Common myeloid progenitor, CD34-positive (primary cell): ENCODE measurements at regions not wholly inside any gene's neighbourhood (a gene's known extent, or its start where the extent isn't known, plus 50 kb on each side); places are given as distances from the start of the nearest gene placed in this dataset.
"Not testable (repeated sequence)": the region's sequence is repeated elsewhere in the genome, so short reads cannot be mapped to it uniquely, and the experiment has no call there.

Experiments used
- CTCF ChIA-PET: fragments of 350-600 bp; sonication (Branson Sonifier 250); formaldehyde crosslinking; loops from one replicate; lab custom pipeline; 2021; ENCODE audit warnings: antibody characterized with exemption; lab: Charles Lee
- POLR2A ChIA-PET: fragments of 350-600 bp; sonication (Branson Sonifier 250); formaldehyde crosslinking; loops from one replicate; lab custom pipeline; 2021; ENCODE audit warnings: antibody characterized with exemption; lab: Charles Lee
- DNase-seq, 3 donors: peaks; one replicate each; pipeline versions ENCODE4 v3.0.0 to v3.0.0-alpha.2; 2013
- H3K27ac ChIP-seq, 2 experiments: 1 replicate in 1 of 2; 2 replicates in 1 of 2; pipeline ENCODE4 v1.7.0; 2013; ENCODE audit warnings: inconsistent platforms in 2 of 2, low read length in 2 of 2, mild to moderate bottlenecking in 2 of 2, low read depth in 1 of 2, moderate library complexity in 1 of 2; ENCODE audit not compliant: severe bottlenecking in 2 of 2, insufficient read depth in 1 of 2, poor library complexity in 1 of 2
- H3K27me3 ChIP-seq, 5 experiments: replicated peaks in 2 of 5; 1 replicate in 3 of 5; 2 replicates in 2 of 5; pipeline versions ENCODE4 v1.6.1 to v1.7.0; 2013; ENCODE audit warnings: low read length in 4 of 5, mild to moderate bottlenecking in 2 of 5, moderate library complexity in 2 of 5, inconsistent platforms in 1 of 5; ENCODE audit not compliant: insufficient read depth in 5 of 5, control insufficient read depth in 4 of 5
- H3K36me3 ChIP-seq, 4 experiments: 1 replicate in 2 of 4; 2 replicates in 2 of 4; pipeline versions ENCODE4 v1.6.1 to v1.7.0; 2013; ENCODE audit warnings: low read length in 3 of 4, control low read depth in 1 of 4, mild to moderate bottlenecking in 1 of 4; ENCODE audit not compliant: control insufficient read depth in 4 of 4, insufficient read depth in 4 of 4
- H3K4me1 ChIP-seq, 4 experiments: 1 replicate in 3 of 4; 2 replicates in 1 of 4; pipeline versions ENCODE4 v1.6.1 to v1.7.1; 2013; ENCODE audit warnings: low read length in 3 of 4, mild to moderate bottlenecking in 3 of 4, control low read depth in 1 of 4, inconsistent platforms in 1 of 4, moderate library complexity in 1 of 4; ENCODE audit not compliant: control insufficient read depth in 4 of 4, insufficient read depth in 4 of 4; ENCODE audit errors: control extremely low read depth in 1 of 4
- H3K4me3 ChIP-seq, 7 experiments: 1 replicate in 4 of 7; 2 replicates in 3 of 7; pipeline versions ENCODE4 v1.5.1 to v1.7.0; 2013; ENCODE audit warnings: mild to moderate bottlenecking in 7 of 7, low read length in 6 of 7, moderate library complexity in 6 of 7, inconsistent platforms in 2 of 7, low read depth in 2 of 7, control low read depth in 1 of 7; ENCODE audit not compliant: insufficient read depth in 4 of 7, control insufficient read depth in 1 of 7; ENCODE audit errors: extremely low read depth in 1 of 7
- H3K9me3 ChIP-seq, 5 experiments: 1 replicate in 4 of 5; 2 replicates in 1 of 5; pipeline versions ENCODE4 v1.6.1 to v1.7.1; 2013; ENCODE audit warnings: low read length in 4 of 5, mild to moderate bottlenecking in 2 of 5, inconsistent platforms in 1 of 5, low read depth in 1 of 5, moderate library complexity in 1 of 5; ENCODE audit not compliant: control insufficient read depth in 4 of 5, insufficient read depth in 2 of 5; ENCODE audit errors: control extremely low read depth in 1 of 5
- WGBS: methylation state at CpG from one replicate; pipeline ENCODE4 v1.1.5; 2013; ENCODE audit not compliant: insufficient coverage; 5-methylcytosine and 5-hydroxymethylcytosine counted together

GRCh38 chr3:177792311-177793030 lies 595.2 kb upstream of the TBL1XR1 start:
- Histone ChIP-seq H3K9me3 (no peaks in the 10 kb centered on the region), H3K27me3 (no peaks in the 10 kb centered on the region), H3K27ac (no peak overlapping the region), H3K36me3 (no peaks in the 10 kb centered on the region), H3K4me3 (no peak overlapping the region), H3K4me1 (no peaks in the 10 kb centered on the region)
- CTCF ChIA-PET: no interaction called here
- WGBS: 100% methylated on average over 1 of the region's 6 CpGs
- POLR2A ChIA-PET: no interaction called here
- no peak for DNase-seq

GRCh38 chr3:177793451-177793850 lies 596.2 kb upstream of the TBL1XR1 start:
- Histone ChIP-seq H3K27me3 (no peaks in the 10 kb centered on the region), H3K4me3 (no peak overlapping the region), H3K9me3 (no peaks in the 10 kb centered on the region), H3K4me1 (no peaks in the 10 kb centered on the region), H3K27ac (no peak overlapping the region), H3K36me3 (no peaks in the 10 kb centered on the region)
- WGBS: 100% methylated on average over 2 of the region's 3 CpGs
- POLR2A ChIA-PET: no interaction called here
- CTCF ChIA-PET: no interaction called here
- DNase-seq: no peak

GRCh38 chr3:177795216-177795615 lies 597.9 kb upstream of the TBL1XR1 start:
- H3K4me3 ChIP-seq: no peak overlapping the region
- POLR2A ChIA-PET: no interaction called here
- CTCF ChIA-PET: no interaction called here
- no peaks in the 10 kb centered on the region for H3K9me3 ChIP-seq
- WGBS: no CpG with 5 or more reads among the region's 1 CpG
- no peaks in the 10 kb centered on the region for H3K4me1 ChIP-seq
- H3K36me3 ChIP-seq: no peaks in the 10 kb centered on the region
- H3K27me3 ChIP-seq: no peaks in the 10 kb centered on the region
- no peak overlapping the region for H3K27ac ChIP-seq
- no peak for DNase-seq

GRCh38 chr3:177795859-177796258 lies 598.6 kb upstream of the TBL1XR1 start:
- Histone ChIP-seq H3K27ac (no peak overlapping the region), H3K9me3 (no peaks in the 10 kb centered on the region), H3K4me3 (no peak overlapping the region), H3K4me1 (no peaks in the 10 kb centered on the region), H3K36me3 (no peaks in the 10 kb centered on the region), H3K27me3 (no peaks in the 10 kb centered on the region)
- DNase-seq: no peak
- ChIA-PET CTCF (no interaction called here), POLR2A (no interaction called here)

- H3K36me3 ChIP-seq, H3K27me3 ChIP-seq, H3K4me1 ChIP-seq, CTCF ChIA-PET, POLR2A ChIA-PET, H3K4me3 ChIP-seq, H3K27ac ChIP-seq, H3K9me3 ChIP-seq: not testable (repeated sequence)
- WGBS: 100% methylated on average over 1 of the region's 3 CpGs
- DNase-seq: peak in 1 of 3 donors; percentile 26
These were observed 602.9 kb upstream of the TBL1XR1 start for GRCh38 chr3:177800147-177800546.

GRCh38 chr3:177800561-177800960 lies 603.3 kb upstream of the TBL1XR1 start:
- no peak overlapping the region for H3K27ac ChIP-seq
- no CpG with 5 or more reads among the region's 3 CpGs for WGBS
- H3K27me3 ChIP-seq: no peaks in the 10 kb centered on the region
- DNase-seq: no peak
- no peaks in the 10 kb centered on the region for H3K9me3 ChIP-seq
- H3K4me3 ChIP-seq: no peak overlapping the region
- no peaks in the 10 kb centered on the region for H3K4me1 ChIP-seq
- ChIA-PET POLR2A (no interaction called here), CTCF (no interaction called here)
- no peaks in the 10 kb centered on the region for H3K36me3 ChIP-seq

GRCh38 chr3:177802151-177802900 lies 605.0 kb upstream of the TBL1XR1 start:
- WGBS: 94% methylated on average over 4 of the region's 5 CpGs
- H3K27ac ChIP-seq: no peak overlapping the region
- H3K4me3 ChIP-seq: no peak overlapping the region
- H3K36me3 ChIP-seq: no peaks in the 10 kb centered on the region
- H3K27me3 ChIP-seq: no peaks in the 10 kb centered on the region
- H3K9me3 ChIP-seq: no peaks in the 10 kb centered on the region
- POLR2A ChIA-PET: no interaction called here
- DNase-seq: no peak
- H3K4me1 ChIP-seq: no peaks in the 10 kb centered on the region
- CTCF ChIA-PET: interaction anchor here (1.2 to 1.3 kb wide), 2 partner anchors 20 to 21 kb away, joined by 3 read pairs; no protein-coding TSS in a partner anchor
